ENCODE measurements at regions not wholly inside any gene's neighbourhood (a gene's known extent, or its start where the extent isn't known, plus 50 kb on each side); places are given as distances from the start of the nearest gene placed in this dataset.

DNA sequence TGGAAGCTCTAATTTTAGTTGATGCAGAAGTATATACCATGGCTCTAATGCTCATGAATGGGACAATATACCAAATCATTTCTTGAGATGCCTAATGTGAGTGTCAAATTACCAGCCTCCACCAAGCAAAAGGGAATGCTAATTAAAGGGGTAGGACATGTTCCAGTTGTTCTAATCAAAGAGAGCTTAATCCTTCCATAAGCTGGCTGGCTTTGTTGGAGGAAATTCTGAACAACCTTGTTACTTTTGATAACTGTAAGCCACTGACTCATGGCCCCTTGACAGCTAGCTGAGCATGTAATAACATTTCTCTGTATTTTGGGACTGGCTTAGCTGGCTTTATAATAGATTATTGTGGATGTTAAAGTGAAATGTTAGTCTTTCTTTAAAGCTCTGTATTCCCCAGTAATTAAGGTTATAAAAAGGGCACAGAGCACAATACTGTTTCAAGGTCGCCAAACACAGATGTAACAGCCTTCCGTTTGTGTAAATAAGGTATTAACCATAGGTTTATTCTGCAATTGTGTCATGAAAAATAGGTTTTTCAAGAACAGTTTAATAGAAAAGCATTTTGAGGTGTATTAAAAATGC is 1194.0 kb downstream of the PCDH9 start:
- intact Hi-C loops (cut with DNase I), result no loop called here
- no peaks in the 10 kb centered on the region for H3K4me1 ChIP-seq (replicated peaks in 1 of 2)
- TF ChIP-seq CTCF (IDR thresholded peaks at IDR 0.05), result no peak
- no peak for TF ChIP-seq POLR2A (IDR thresholded peaks at IDR 0.05)
- H3K36me3 ChIP-seq (replicated peaks in 1 of 2), result no peaks in the 10 kb centered on the region
- 44 to 57% (median 50%) methylated on average over 2 of the region's 2 CpGs for WGBS, 4 donors
- no peak overlapping the region for H3K27ac ChIP-seq
- no peak for DNase-seq
- H3K4me3 ChIP-seq, result no peak overlapping the region
- no peaks in the 10 kb centered on the region for H3K9me3 ChIP-seq (replicated peaks in 1 of 3)
- no peaks in the 10 kb centered on the region for H3K27me3 ChIP-seq

GRCh38 chr13:66033924-66034323 is 1196.2 kb downstream of the PCDH9 start:
- 63 to 79% (median 74%) methylated on average over 1 of the region's 1 CpG for WGBS, 4 donors
- intact Hi-C loops (cut with DNase I), result no loop called here
- no peak for DNase-seq
- TF ChIP-seq POLR2A (IDR thresholded peaks at IDR 0.05) (no peak), CTCF (IDR thresholded peaks at IDR 0.05) (no peak)
- Histone ChIP-seq H3K4me1 (replicated peaks in 1 of 2) (no peaks in the 10 kb centered on the region), H3K36me3 (replicated peaks in 1 of 2) (no peaks in the 10 kb centered on the region), H3K9me3 (replicated peaks in 1 of 3) (no peaks in the 10 kb centered on the region), H3K27me3 (no peaks in the 10 kb centered on the region), H3K4me3 (no peak overlapping the region), H3K27ac (no peak overlapping the region)

- Histone ChIP-seq H3K4me3 (no peak overlapping the region), H3K9me3 (replicated peaks in 1 of 3) (no peaks in the 10 kb centered on the region), H3K4me1 (replicated peaks in 1 of 2) (no peaks in the 10 kb centered on the region), H3K27ac (no peak overlapping the region), H3K36me3 (replicated peaks in 1 of 2) (no peaks in the 10 kb centered on the region), H3K27me3 (no peaks in the 10 kb centered on the region)
- intact Hi-C loops (cut with DNase I), result no loop called here
- TF ChIP-seq CTCF (IDR thresholded peaks at IDR 0.05) (no peak), POLR2A (IDR thresholded peaks at IDR 0.05) (no peak)
- DNase-seq, result no peak
- 52 to 64% (median 57%) methylated on average over 1 of the region's 1 CpG for WGBS, 4 donors
Observed at GRCh38 chr13:66021846-66022245, 1208.3 kb downstream of the PCDH9 start.

DNA sequence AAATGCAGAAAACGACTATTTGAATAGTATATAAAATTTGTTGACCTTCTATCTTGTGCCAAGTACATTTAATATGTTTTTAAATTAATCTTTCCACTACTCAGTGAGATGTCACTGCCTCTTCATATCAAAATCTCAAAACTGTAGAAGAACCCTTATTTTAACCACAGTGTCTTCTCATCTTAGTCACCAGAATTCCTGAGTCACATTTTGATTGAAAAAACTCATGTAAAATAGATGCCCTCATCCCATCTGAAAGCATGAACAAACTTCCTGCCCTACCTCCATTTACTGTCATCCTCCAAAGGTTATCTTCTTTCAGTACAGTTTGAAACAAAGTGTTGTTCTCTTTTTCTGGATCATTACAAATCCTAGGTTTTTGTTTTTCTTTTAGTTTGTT is 1215.4 kb downstream of the PCDH9 start:
- WGBS, 4 donors, result 38 to 47% (median 43%) methylated on average over 1 of the region's 1 CpG

More for the DNA sequence above, 1215.4 kb downstream of the PCDH9 start:
- TF ChIP-seq CTCF (IDR thresholded peaks at IDR 0.05), result no peak
- no peak for TF ChIP-seq POLR2A (IDR thresholded peaks at IDR 0.05)
- Histone ChIP-seq H3K27me3 (no peaks in the 10 kb centered on the region), H3K36me3 (replicated peaks in 1 of 2) (no peaks in the 10 kb centered on the region), H3K4me3 (no peak overlapping the region), H3K9me3 (replicated peaks in 1 of 3) (no peaks in the 10 kb centered on the region), H3K27ac (no peak overlapping the region), H3K4me1 (replicated peaks in 1 of 2) (no peaks in the 10 kb centered on the region)
- DNase-seq, result no peak
- intact Hi-C loops (cut with DNase I), result no loop called here
